Loucy (cell line): ENCODE measurements at regions not wholly inside any gene's neighbourhood (a gene's known extent, or its start where the extent isn't known, plus 50 kb on each side); places are given as distances from the start of the nearest gene placed in this dataset.
"Not testable (repeated sequence)": the region's sequence is repeated elsewhere in the genome, so short reads cannot be mapped to it uniquely, and the experiment has no call there.

Experiments
- EZH2phosphoT487 ChIP-seq: fragments of 200-600 bp; IDR thresholded peaks from 2 replicates; pipeline ENCODE4 v1.6.1; 2018; ENCODE audit warnings: antibody characterized with exemption, mild to moderate bottlenecking, moderate library complexity, borderline replicate concordance
- TF ChIP-seq, protein P1 (sequence below): fragments of 200-600 bp; sonication (generic); conservative IDR thresholded peaks from 2 replicates; pipeline ENCODE4 v1.5.1; 2014; ENCODE audit warnings: mild to moderate bottlenecking, antibody characterized with exemption, low read length

DNA sequence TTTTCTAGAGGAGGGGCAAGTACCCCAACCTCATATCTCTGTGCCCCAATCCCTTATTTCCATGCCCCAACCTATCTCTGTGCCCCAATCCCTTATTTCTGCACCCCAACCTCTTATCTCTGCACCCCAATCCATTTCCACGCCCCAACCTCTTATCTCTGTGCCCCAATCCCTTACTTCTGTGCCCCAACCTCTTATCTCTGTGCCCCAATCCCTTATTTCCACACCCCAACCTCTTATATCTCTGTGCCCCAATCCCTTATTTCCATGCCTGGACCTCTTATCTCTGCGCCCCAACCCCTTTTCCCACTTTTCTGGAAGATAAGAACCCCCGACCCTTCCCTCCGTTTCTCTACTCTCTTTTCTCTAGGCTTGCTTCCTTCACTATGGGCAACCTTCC lies 199.0 kb downstream of the JRKL start:
- TF ChIP-seq, protein P1, sequence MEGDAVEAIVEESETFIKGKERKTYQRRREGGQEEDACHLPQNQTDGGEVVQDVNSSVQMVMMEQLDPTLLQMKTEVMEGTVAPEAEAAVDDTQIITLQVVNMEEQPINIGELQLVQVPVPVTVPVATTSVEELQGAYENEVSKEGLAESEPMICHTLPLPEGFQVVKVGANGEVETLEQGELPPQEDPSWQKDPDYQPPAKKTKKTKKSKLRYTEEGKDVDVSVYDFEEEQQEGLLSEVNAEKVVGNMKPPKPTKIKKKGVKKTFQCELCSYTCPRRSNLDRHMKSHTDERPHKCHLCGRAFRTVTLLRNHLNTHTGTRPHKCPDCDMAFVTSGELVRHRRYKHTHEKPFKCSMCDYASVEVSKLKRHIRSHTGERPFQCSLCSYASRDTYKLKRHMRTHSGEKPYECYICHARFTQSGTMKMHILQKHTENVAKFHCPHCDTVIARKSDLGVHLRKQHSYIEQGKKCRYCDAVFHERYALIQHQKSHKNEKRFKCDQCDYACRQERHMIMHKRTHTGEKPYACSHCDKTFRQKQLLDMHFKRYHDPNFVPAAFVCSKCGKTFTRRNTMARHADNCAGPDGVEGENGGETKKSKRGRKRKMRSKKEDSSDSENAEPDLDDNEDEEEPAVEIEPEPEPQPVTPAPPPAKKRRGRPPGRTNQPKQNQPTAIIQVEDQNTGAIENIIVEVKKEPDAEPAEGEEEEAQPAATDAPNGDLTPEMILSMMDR: not testable (repeated sequence)
- not testable (repeated sequence) for TF ChIP-seq EZH2phosphoT487
